ENCODE measurements at regions not wholly inside any gene's neighbourhood (a gene's known extent, or its start where the extent isn't known, plus 50 kb on each side); places are given as distances from the start of the nearest gene placed in this dataset.

DNA sequence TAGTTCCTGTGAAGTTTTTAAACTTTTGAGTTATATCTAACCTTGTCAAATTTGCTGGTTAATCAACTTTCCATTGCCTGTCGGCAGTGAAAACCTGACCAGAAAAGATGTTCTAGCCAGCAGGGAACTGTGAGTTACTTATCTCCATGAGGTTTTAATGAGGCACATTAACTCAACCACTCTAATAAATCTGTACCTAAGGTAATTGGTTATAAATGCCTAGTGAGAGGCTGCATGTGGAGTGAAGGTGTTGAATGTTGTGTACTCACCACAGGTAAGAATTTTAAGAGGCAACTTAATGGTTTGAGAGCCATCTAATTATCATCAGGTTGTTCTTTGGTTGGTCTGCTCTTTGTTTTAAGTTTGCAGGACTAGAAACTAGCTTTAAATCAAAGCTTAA lies 138.4 kb upstream of the LHX8 start:
- Histone ChIP-seq H3K27me3 (no peaks in the 10 kb centered on the region), H3K27ac (no peak overlapping the region), H3K9me3 (no peaks in the 10 kb centered on the region), H3K4me3 (no peak overlapping the region), H3K36me3 (no peaks in the 10 kb centered on the region), H3K4me1 (no peaks in the 10 kb centered on the region)
- WGBS, 2 donors = 38 to 76% methylated on average over 1 of the region's 1 CpG
- DNase-seq (ENCODE audit: low spot score in 2 of 2) = no peak
- TF ChIP-seq POLR2A (IDR thresholded peaks at IDR 0.05) = no peak
- TF ChIP-seq CTCF (IDR thresholded peaks at IDR 0.05) = no peak
- no peak for TF ChIP-seq EP300 (IDR thresholded peaks at IDR 0.05)

- H3K4me1 ChIP-seq = no peaks in the 10 kb centered on the region
- WGBS, 2 donors = 80 to 93% methylated on average over 2 of the region's 2 CpGs
- H3K4me3 ChIP-seq = no peak overlapping the region
- no peak overlapping the region for H3K27ac ChIP-seq
- H3K36me3 ChIP-seq = no peaks in the 10 kb centered on the region
- no peaks in the 10 kb centered on the region for H3K27me3 ChIP-seq
- no peaks in the 10 kb centered on the region for H3K9me3 ChIP-seq
- no peak for DNase-seq (ENCODE audit: low spot score in 2 of 2)
- TF ChIP-seq EP300 (IDR thresholded peaks at IDR 0.05) = no peak
Measured at GRCh38 chr1:75010547-75010946, 123.6 kb upstream of the LHX8 start.

GRCh38 chr1:75014250-75014649 lies 119.9 kb upstream of the LHX8 start:
- Histone ChIP-seq H3K27me3 (no peaks in the 10 kb centered on the region), H3K4me3 (no peak overlapping the region), H3K36me3 (no peaks in the 10 kb centered on the region), H3K4me1 (no peaks in the 10 kb centered on the region), H3K27ac (no peak overlapping the region), H3K9me3 (no peaks in the 10 kb centered on the region)
- TF ChIP-seq POLR2A (IDR thresholded peaks at IDR 0.05) (no peak), CTCF (IDR thresholded peaks at IDR 0.05) (no peak), EP300 (IDR thresholded peaks at IDR 0.05) (no peak)
- no peak for DNase-seq (ENCODE audit: low spot score in 2 of 2)

- TF ChIP-seq POLR2A (IDR thresholded peaks at IDR 0.05) = no peak
- TF ChIP-seq EP300 (IDR thresholded peaks at IDR 0.05) = no peak
- TF ChIP-seq CTCF (IDR thresholded peaks at IDR 0.05) = no peak
- no peaks in the 10 kb centered on the region for H3K36me3 ChIP-seq
- H3K9me3 ChIP-seq = peaks cover 0 to 6% (median 0%) of the 10 kb centered on the region in 4 donors
- H3K27me3 ChIP-seq = no peaks in the 10 kb centered on the region
- no peaks in the 10 kb centered on the region for H3K4me1 ChIP-seq
- DNase-seq (ENCODE audit: low spot score in 2 of 2) = no peak
- 90 to 94% methylated on average over 1 of the region's 1 CpG for WGBS, 2 donors
- H3K4me3 ChIP-seq = no peak overlapping the region
- H3K27ac ChIP-seq = no peak overlapping the region
Measured at GRCh38 chr1:75023005-75023404, 111.2 kb upstream of the LHX8 start.

GRCh38 chr1:75034376-75034775 lies 99.8 kb upstream of the LHX8 start:
- Histone ChIP-seq H3K9me3 (peaks cover 0 to 51% (median 5%) of the 10 kb centered on the region in 4 donors), H3K27me3 (no peaks in the 10 kb centered on the region), H3K4me3 (no peak overlapping the region), H3K36me3 (no peaks in the 10 kb centered on the region), H3K27ac (no peak overlapping the region), H3K4me1 (no peaks in the 10 kb centered on the region)
- DNase-seq (ENCODE audit: low spot score in 2 of 2) = no peak
- WGBS, 2 donors = 42 to 62% methylated on average over 3 of the region's 3 CpGs
- TF ChIP-seq EP300 (IDR thresholded peaks at IDR 0.05) = no peak
- TF ChIP-seq POLR2A (IDR thresholded peaks at IDR 0.05) = no peak
- TF ChIP-seq CTCF (IDR thresholded peaks at IDR 0.05) = no peak

- H3K9me3 ChIP-seq = peaks cover 0 to 59% (median 5%) of the 10 kb centered on the region in 4 donors
Measured at GRCh38 chr1:75035536-75035935, 98.7 kb upstream of the LHX8 start.

More at GRCh38 chr1:75035536-75035935, 98.7 kb upstream of the LHX8 start:
- Histone ChIP-seq H3K27me3 (no peaks in the 10 kb centered on the region), H3K36me3 (no peaks in the 10 kb centered on the region), H3K4me1 (no peaks in the 10 kb centered on the region), H3K4me3 (no peak overlapping the region), H3K27ac (no peak overlapping the region)
- DNase-seq (ENCODE audit: low spot score in 2 of 2) = no peak
- 78 to 88% methylated on average over 4 of the region's 4 CpGs for WGBS, 2 donors
- no peak for TF ChIP-seq EP300 (IDR thresholded peaks at IDR 0.05)
- no peak for TF ChIP-seq CTCF (IDR thresholded peaks at IDR 0.05)
- no peak for TF ChIP-seq POLR2A (IDR thresholded peaks at IDR 0.05)
